ENCODE measurements at regions not wholly inside any gene's neighbourhood (a gene's known extent, or its start where the extent isn't known, plus 50 kb on each side); places are given as distances from the start of the nearest gene placed in this dataset.

- TF ChIP-seq CHD7 (IDR thresholded peaks at IDR 0.05; ENCODE audit: insufficient replicate concordance, low read length) = no peak
- no peak for TF ChIP-seq RAD21 (IDR thresholded peaks at IDR 0.05 in 1 of 2, conservative IDR thresholded peaks at IDR 0.05 in 1 of 2; ENCODE audit: low read depth in 2 of 2, low read length in 2 of 2)
- no peak for TF ChIP-seq MAFK (IDR thresholded peaks at IDR 0.05; ENCODE audit: low read depth, low read length)
These were observed 1487.7 kb downstream of the EFNB2 start (continued) for GRCh38 chr13:105047676-105048295.
